Liver (tissue), 8 donors: ENCODE measurements at regions not wholly inside any gene's neighbourhood (a gene's known extent, or its start where the extent isn't known, plus 50 kb on each side); places are given as distances from the start of the nearest gene placed in this dataset.

Experiments
- DNase-seq: peaks from one replicate; pipeline ENCODE4 v3.0.0-alpha.2; 2017; ENCODE audit warnings: low spot score
- H3K27ac ChIP-seq, 2 donors: one replicate each; pipeline ENCODE4 v1.7.0; 2013; ENCODE audit warnings: inconsistent platforms in 2 of 2, low read length in 2 of 2, control low read depth in 1 of 2, low read depth in 1 of 2, mild to moderate bottlenecking in 1 of 2
- H3K27me3 ChIP-seq, 4 donors: one replicate each; pipeline versions ENCODE4 v1.6.1 to v1.7.0; 2013; ENCODE audit warnings: low read length in 3 of 4, inconsistent platforms in 1 of 4, mild to moderate bottlenecking in 1 of 4, moderate library complexity in 1 of 4; ENCODE audit not compliant: control insufficient read depth in 4 of 4, insufficient read depth in 4 of 4
- H3K36me3 ChIP-seq, 4 donors: one replicate each; pipeline versions ENCODE4 v1.6.1 to v1.7.0; 2013; ENCODE audit warnings: low read length in 3 of 4, mild to moderate bottlenecking in 3 of 4, low read depth in 1 of 4, moderate library complexity in 1 of 4; ENCODE audit not compliant: control insufficient read depth in 4 of 4, insufficient read depth in 3 of 4
- H3K4me1 ChIP-seq, 4 donors: one replicate each; pipeline versions ENCODE4 v1.6.1 to v1.7.0; 2013; ENCODE audit warnings: low read length in 3 of 4, mild to moderate bottlenecking in 3 of 4, moderate library complexity in 1 of 4; ENCODE audit not compliant: control insufficient read depth in 4 of 4, insufficient read depth in 4 of 4
- H3K4me3 ChIP-seq, 3 donors: one replicate each; pipeline versions ENCODE4 v1.6.1 to v1.7.0; 2013; ENCODE audit warnings: low read length in 3 of 3, control low read depth in 1 of 3, low read depth in 1 of 3, mild to moderate bottlenecking in 1 of 3
- H3K9ac ChIP-seq, 2 donors: one replicate each; pipeline ENCODE4 v1.7.0; 2013; ENCODE audit warnings: low read length in 2 of 2, mild to moderate bottlenecking in 2 of 2, moderate library complexity in 2 of 2, control low read depth in 1 of 2, low read depth in 1 of 2
- H3K9me3 ChIP-seq, 4 donors: one replicate each; pipeline versions ENCODE4 v1.6.1 to v1.7.0; 2013; ENCODE audit warnings: low read length in 3 of 4; ENCODE audit not compliant: control insufficient read depth in 4 of 4
- CTCF ChIP-seq: fragments of 150-350 bp; IDR thresholded peaks from 2 replicates; pipeline ENCODE4 v1.5.1; 2017; ENCODE audit warnings: improper control_type of control experiment, low read depth, low read length; ENCODE audit not compliant: missing input control
- EGR1 ChIP-seq, 2 donors: IDR thresholded peaks; 2 replicates each; pipeline ENCODE4 v1.6.1; 2016 to 2018; ENCODE audit warnings: antibody characterized with exemption in 2 of 2, low read depth in 2 of 2
- FOXA1 ChIP-seq: IDR thresholded peaks from 2 replicates; pipeline ENCODE4 v1.6.1; 2016; ENCODE audit warnings: antibody characterized with exemption
- FOXA2 ChIP-seq: IDR thresholded peaks from 2 replicates; pipeline ENCODE4 v1.6.1; 2016; ENCODE audit warnings: antibody characterized with exemption
- GABPA ChIP-seq, 2 donors: IDR thresholded peaks in 1 of 2; conservative IDR thresholded peaks in 1 of 2; 2 replicates each; pipeline ENCODE4 v1.6.1; 2016; ENCODE audit warnings: antibody characterized with exemption in 2 of 2, mild to moderate bottlenecking in 1 of 2, moderate library complexity in 1 of 2
- HNF4A ChIP-seq, 2 donors: conservative IDR thresholded peaks; 2 replicates each; pipeline ENCODE4 v1.6.1; 2016; ENCODE audit warnings: antibody characterized with exemption in 2 of 2, mild to moderate bottlenecking in 2 of 2
- HNF4G ChIP-seq: IDR thresholded peaks from 2 replicates; pipeline ENCODE4 v1.6.1; 2016; ENCODE audit warnings: antibody characterized with exemption
- JUND ChIP-seq, 2 donors: IDR thresholded peaks; 2 replicates each; pipeline ENCODE4 v1.6.1; 2016; ENCODE audit warnings: antibody characterized with exemption in 2 of 2
- MAX ChIP-seq: IDR thresholded peaks from 2 replicates; pipeline ENCODE4 v1.6.1; 2016; ENCODE audit warnings: antibody characterized with exemption
- NR2F2 ChIP-seq: IDR thresholded peaks from 2 replicates; pipeline ENCODE4 v1.6.1; 2016; ENCODE audit warnings: antibody characterized with exemption
- RAD21 ChIP-seq, 2 donors: IDR thresholded peaks; 2 replicates each; pipeline ENCODE4 v1.6.1; 2016; ENCODE audit warnings: antibody characterized with exemption in 2 of 2, mild to moderate bottlenecking in 2 of 2
- RXRA ChIP-seq, 2 donors: IDR thresholded peaks; 2 replicates each; pipeline ENCODE4 v1.6.1; 2017 to 2018; ENCODE audit warnings: antibody characterized with exemption in 2 of 2, mild to moderate bottlenecking in 1 of 2
- SP1 ChIP-seq: IDR thresholded peaks from 2 replicates; pipeline ENCODE4 v1.6.1; 2018; ENCODE audit warnings: antibody characterized with exemption, mild to moderate bottlenecking
- TAF1 ChIP-seq: conservative IDR thresholded peaks from 2 replicates; pipeline ENCODE4 v1.6.1; 2016; ENCODE audit warnings: antibody characterized with exemption, mild to moderate bottlenecking
- YY1 ChIP-seq: IDR thresholded peaks from 2 replicates; pipeline ENCODE4 v1.6.1; 2016; ENCODE audit warnings: antibody characterized with exemption, mild to moderate bottlenecking
- ZBTB33 ChIP-seq: IDR thresholded peaks from 2 replicates; pipeline ENCODE4 v1.6.1; 2016; ENCODE audit warnings: antibody characterized with exemption
- WGBS: extraction: QIAGEN DNeasy Blood & Tissue Kit; methylation state at CpG from one replicate; pipeline ENCODE4 v1.1.7; 2013; 5-methylcytosine and 5-hydroxymethylcytosine counted together
- TF ChIP-seq, protein P1 (sequence below): IDR thresholded peaks from 2 replicates; pipeline ENCODE4 v1.6.1; 2016; ENCODE audit warnings: antibody characterized with exemption, mild to moderate bottlenecking
- TF ChIP-seq, protein P2 (sequence below): IDR thresholded peaks from 2 replicates; pipeline ENCODE4 v1.6.1; 2016; ENCODE audit warnings: antibody characterized with exemption
- donor health status: healthy.
- donor health status: healthy.
- donor health status: healthy.
- donor health status: healthy.
- donor health status: healthy.

DNA sequence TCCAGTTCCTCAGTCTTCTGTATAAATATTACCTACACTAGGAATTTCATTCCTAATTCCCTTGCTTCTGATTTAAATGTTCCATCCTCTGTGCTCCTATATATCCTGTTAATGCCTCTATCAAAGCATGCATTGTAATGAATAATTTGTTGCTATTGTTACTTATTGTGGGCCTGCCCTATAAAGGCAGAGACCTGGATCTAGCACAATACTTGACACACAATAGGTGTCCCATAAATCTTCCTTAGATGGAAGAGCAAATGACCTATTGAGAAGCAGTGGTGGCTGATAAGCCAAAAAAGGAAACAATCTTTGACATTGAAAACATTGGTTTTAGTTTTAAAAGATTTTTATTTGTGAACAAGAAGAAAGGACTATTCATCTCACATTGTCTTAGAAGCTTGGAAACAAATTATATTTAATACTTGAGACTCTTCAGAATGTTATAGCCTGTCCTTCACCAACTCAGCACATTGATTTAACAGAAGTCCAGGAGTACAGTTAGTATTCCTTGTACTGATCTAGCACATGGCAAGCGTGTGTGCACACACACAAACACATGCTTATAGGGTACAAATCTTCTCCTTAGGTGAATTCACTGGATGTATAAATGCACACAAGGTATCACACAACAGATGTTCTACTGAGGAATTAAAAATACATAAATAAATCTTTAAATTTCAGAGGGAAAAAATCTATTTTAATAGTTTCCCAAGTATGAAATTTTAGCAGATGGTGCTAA lies 135.9 kb downstream of the DUSP6 start:
- Histone ChIP-seq H3K27me3 (no peaks in the 10 kb centered on the region), H3K27ac (no peak overlapping the region), H3K9me3 (no peaks in the 10 kb centered on the region), H3K4me1 (peaks cover 1 to 19% (median 16%) of the 10 kb centered on the region in 4 donors), H3K4me3 (no peak overlapping the region), H3K9ac (no peak overlapping the region), H3K36me3 (no peaks in the 10 kb centered on the region)
- 95% methylated on average over 1 of the region's 1 CpG for WGBS
- TF ChIP-seq RXRA (IDR thresholded peaks at IDR 0.05) = no peak
- no peak for TF ChIP-seq HNF4A (conservative IDR thresholded peaks at IDR 0.05)
- TF ChIP-seq NR2F2 = no peak
- TF ChIP-seq MAX = no peak
- TF ChIP-seq, protein P1, sequence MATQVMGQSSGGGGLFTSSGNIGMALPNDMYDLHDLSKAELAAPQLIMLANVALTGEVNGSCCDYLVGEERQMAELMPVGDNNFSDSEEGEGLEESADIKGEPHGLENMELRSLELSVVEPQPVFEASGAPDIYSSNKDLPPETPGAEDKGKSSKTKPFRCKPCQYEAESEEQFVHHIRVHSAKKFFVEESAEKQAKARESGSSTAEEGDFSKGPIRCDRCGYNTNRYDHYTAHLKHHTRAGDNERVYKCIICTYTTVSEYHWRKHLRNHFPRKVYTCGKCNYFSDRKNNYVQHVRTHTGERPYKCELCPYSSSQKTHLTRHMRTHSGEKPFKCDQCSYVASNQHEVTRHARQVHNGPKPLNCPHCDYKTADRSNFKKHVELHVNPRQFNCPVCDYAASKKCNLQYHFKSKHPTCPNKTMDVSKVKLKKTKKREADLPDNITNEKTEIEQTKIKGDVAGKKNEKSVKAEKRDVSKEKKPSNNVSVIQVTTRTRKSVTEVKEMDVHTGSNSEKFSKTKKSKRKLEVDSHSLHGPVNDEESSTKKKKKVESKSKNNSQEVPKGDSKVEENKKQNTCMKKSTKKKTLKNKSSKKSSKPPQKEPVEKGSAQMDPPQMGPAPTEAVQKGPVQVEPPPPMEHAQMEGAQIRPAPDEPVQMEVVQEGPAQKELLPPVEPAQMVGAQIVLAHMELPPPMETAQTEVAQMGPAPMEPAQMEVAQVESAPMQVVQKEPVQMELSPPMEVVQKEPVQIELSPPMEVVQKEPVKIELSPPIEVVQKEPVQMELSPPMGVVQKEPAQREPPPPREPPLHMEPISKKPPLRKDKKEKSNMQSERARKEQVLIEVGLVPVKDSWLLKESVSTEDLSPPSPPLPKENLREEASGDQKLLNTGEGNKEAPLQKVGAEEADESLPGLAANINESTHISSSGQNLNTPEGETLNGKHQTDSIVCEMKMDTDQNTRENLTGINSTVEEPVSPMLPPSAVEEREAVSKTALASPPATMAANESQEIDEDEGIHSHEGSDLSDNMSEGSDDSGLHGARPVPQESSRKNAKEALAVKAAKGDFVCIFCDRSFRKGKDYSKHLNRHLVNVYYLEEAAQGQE = no peak
- TF ChIP-seq ZBTB33 = no peak
- TF ChIP-seq YY1 = no peak
- TF ChIP-seq, protein P2, sequence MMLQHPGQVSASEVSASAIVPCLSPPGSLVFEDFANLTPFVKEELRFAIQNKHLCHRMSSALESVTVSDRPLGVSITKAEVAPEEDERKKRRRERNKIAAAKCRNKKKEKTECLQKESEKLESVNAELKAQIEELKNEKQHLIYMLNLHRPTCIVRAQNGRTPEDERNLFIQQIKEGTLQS = no peak
- no peak for TF ChIP-seq SP1
- TF ChIP-seq HNF4G = no peak
- no peak for TF ChIP-seq FOXA2
- no peak for TF ChIP-seq TAF1
- no peak for TF ChIP-seq FOXA1
- TF ChIP-seq CTCF = no peak
- no peak for TF ChIP-seq EGR1 (IDR thresholded peaks at IDR 0.05; ENCODE audit: low read depth in 2 of 2)
- no peak for TF ChIP-seq RAD21 (IDR thresholded peaks at IDR 0.05)
- no peak for TF ChIP-seq GABPA (IDR thresholded peaks at IDR 0.05 in 1 of 2, conservative IDR thresholded peaks at IDR 0.05 in 1 of 2)
- no peak for TF ChIP-seq JUND (IDR thresholded peaks at IDR 0.05)
- no peak for DNase-seq
